Fibroblast of the aortic adventitia (primary cell): ENCODE measurements at regions not wholly inside any gene's neighbourhood (a gene's known extent, or its start where the extent isn't known, plus 50 kb on each side); places are given as distances from the start of the nearest gene placed in this dataset.

Experiments used
- DNase-seq: peaks from one replicate; pipeline ENCODE4 v3.0.0-alpha.2; 2010; ENCODE audit warnings: low read depth
- H3K4me3 ChIP-seq: 2 replicates; pipeline ENCODE4 v1.5.1; 2011; ENCODE audit warnings: low read depth, mild to moderate bottlenecking, control low read depth, low read length, moderate library complexity
- CTCF ChIP-seq: IDR thresholded peaks from 2 replicates; pipeline ENCODE4 v1.5.1; 2011; ENCODE audit warnings: mild to moderate bottlenecking, low read length, control low read depth, inconsistent platforms; ENCODE audit not compliant: insufficient read depth

DNA sequence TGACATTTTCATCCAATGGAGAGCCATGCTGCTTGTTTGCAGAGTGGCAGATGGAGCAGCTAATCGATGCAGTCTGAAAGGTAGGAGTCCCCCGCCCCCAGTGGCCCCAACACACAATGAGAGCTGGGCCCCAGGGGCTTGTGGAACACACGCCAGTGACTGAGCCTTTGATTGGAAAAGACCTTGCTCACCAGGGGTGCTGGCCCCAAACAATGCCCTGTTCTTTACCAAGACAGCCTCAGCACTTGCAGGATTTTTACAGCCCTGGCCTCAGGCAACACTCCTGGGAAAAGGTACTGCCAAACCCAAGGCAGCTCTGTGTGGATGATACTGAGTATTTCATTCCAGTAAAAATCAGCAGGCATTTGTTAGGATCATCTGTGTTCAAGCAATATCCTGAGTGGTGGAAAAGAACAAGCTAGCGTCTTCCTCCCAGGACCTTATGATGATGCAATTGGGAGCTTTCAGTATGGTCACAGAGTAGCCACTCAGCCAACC, 276.8 kb upstream of the CLINT1 start:
- TF ChIP-seq CTCF: no peak
- no peak overlapping the region for H3K4me3 ChIP-seq
- DNase-seq: no peak

DNA sequence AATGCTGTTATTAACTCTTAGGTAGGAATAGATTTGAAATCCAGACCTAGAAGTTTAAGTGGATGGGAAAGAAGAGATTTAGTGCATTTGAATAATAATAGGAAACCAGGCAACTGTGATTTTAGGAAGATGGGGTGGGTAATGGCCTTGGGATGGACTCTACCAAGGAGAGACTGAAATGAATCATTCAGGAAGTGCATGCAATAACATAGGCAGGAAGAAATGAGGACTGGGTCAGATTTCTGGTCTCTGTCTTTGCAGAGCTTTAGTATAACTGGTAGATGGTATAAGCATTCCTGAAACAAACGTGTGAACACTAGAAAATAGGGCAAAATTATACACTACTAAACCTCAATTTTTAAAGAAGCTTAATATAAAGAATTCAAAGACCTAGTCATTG, 274.4 kb upstream of the CLINT1 start:
- TF ChIP-seq CTCF: no peak
- no peak overlapping the region for H3K4me3 ChIP-seq
- DNase-seq: no peak

GRCh38 chr5:158127536-158127935, 268.6 kb upstream of the CLINT1 start:
- TF ChIP-seq CTCF: no peak
- H3K4me3 ChIP-seq: no peak overlapping the region
- DNase-seq: no peak

DNA sequence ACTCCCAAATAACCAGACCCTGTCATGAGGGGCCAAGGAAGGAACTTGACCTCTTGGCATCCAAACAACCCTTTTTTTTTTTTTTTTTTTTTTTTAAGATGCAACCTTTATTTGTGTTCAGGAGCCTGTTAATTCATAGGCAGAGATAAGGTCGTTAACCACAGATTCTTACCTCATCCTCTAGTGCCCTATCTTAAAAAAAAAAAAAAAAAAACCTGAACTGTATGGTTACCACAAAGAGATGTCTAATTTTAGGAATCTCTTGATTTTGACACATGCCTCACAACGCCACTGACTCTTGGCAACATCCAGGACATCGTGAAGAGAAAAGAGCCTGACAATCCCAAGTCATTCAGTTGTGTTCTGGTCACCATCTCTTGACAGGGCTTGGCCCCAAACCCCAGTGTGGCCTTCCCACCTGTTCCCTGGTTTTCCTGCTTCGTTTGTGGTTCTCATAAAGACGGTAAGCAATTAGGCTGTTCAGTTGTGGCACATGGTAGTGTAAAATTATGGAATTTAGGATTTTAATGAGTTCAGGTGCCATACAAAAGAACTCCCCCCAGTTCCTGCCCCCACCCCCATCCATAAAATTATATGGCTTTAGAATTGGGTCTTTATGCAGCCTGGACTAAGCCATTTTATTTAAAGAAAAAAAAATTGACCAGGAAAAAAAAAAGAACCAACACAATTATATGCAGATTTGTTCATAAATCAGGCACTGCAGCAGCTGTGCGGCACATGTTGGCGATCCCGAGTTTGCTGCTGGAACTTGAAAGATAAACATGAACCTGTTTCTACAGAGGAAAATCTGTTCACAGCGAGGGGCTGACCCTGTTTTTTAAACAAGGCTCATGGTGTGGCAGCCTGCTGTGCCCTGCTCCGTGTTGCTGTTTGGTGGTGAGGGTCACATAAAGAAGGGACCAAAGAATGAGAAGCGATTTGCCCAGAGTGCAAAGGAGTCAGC, 267.8 kb upstream of the CLINT1 start:
- no peak for TF ChIP-seq CTCF
- no peak for DNase-seq
- H3K4me3 ChIP-seq: no peak overlapping the region

- no peak overlapping the region for H3K4me3 ChIP-seq
- DNase-seq: no peak
- no peak for TF ChIP-seq CTCF
These were observed 265.8 kb upstream of the CLINT1 start for GRCh38 chr5:158124606-158125316.

- H3K4me3 ChIP-seq: no peak overlapping the region
- no peak for DNase-seq
- no peak for TF ChIP-seq CTCF
These were observed 264.6 kb upstream of the CLINT1 start for GRCh38 chr5:158123595-158123994.
